Psoas muscle (tissue), 7 donors: ENCODE measurements at regions not wholly inside any gene's neighbourhood (a gene's known extent, or its start where the extent isn't known, plus 50 kb on each side); places are given as distances from the start of the nearest gene placed in this dataset.

Experiments
- ATAC-seq, 4 donors: fragments of 200-7000 bp; cut with Tn5 transposase; one replicate each; pipeline ENCODE4 v1.9.1; 2020; ENCODE audit warnings: moderate library complexity in 3 of 4, mild to moderate bottlenecking in 2 of 4
- DNase-seq, 2 donors: peaks; one replicate each; pipeline ENCODE4 v3.0.0-alpha.2; 2020
- H3K27ac ChIP-seq: fragments of 200-600 bp; one replicate; pipeline ENCODE4 v1.8.0; 2022
- H3K27me3 ChIP-seq, 3 donors: fragments of 200-600 bp in 1 of 3; one replicate each; pipeline versions ENCODE4 v1.6.1 to v1.8.0; 2013 to 2022; ENCODE audit warnings: low read length in 2 of 3, mild to moderate bottlenecking in 2 of 3, moderate library complexity in 1 of 3; ENCODE audit not compliant: insufficient read depth in 3 of 3
- H3K36me3 ChIP-seq, 2 donors: fragments of 200-600 bp in 1 of 2; one replicate each; pipeline versions ENCODE4 v1.6.1 to v1.8.0; 2013 to 2022; ENCODE audit warnings: low read depth in 1 of 2, mild to moderate bottlenecking in 1 of 2, moderate library complexity in 1 of 2; ENCODE audit not compliant: insufficient read depth in 1 of 2
- H3K4me1 ChIP-seq: fragments of 200-600 bp; one replicate; pipeline ENCODE4 v1.8.0; 2022
- H3K4me3 ChIP-seq: fragments of 200-600 bp; one replicate; pipeline ENCODE4 v1.8.0; 2022; ENCODE audit warnings: mild to moderate bottlenecking
- H3K9me3 ChIP-seq: fragments of 200-600 bp; one replicate; pipeline ENCODE4 v1.8.0; 2022
- CTCF ChIP-seq: fragments of 200-600 bp; IDR thresholded peaks from one replicate; pipeline ENCODE4 v1.8.0; 2022; ENCODE audit warnings: antibody characterized with exemption
- WGBS, 3 donors: extraction: QIAGEN DNeasy Blood & Tissue Kit; methylation state at CpG; one replicate each; pipeline versions ENCODE4 v1.1.6 to v1.1.7; 2013; 5-methylcytosine and 5-hydroxymethylcytosine counted together
- intact Hi-C, 2 donors: fragments of 100-400 bp; cut with DNase I; formaldehyde crosslinking; loops; one replicate each; pipeline versions ENCODE4 v1.11.0 to v1.14.2; 2022
- donor health status: healthy with polysubstance abuse.
- donor health status: DM: no; HTN: no; CAD: no; lungs with moderate emphysema.
- donor health status: Bipolar disorder and iron deficiency.
- donor health status: healthy.
- donor health status: DM: yes; HTN: yes; CAD: no.
- donor health status: DM: no; HTN: no; CAD: no.
- donor health status: DM: yes; HTN: yes; CAD: no.

GRCh38 chr12:87283886-87284285, 745.3 kb downstream of the C12orf50 start:
- Histone ChIP-seq H3K4me1 (no peaks in the 10 kb centered on the region), H3K27ac (no peak overlapping the region), H3K36me3 (no peaks in the 10 kb centered on the region), H3K4me3 (no peak overlapping the region), H3K9me3 (no peaks in the 10 kb centered on the region), H3K27me3 (no peaks in the 10 kb centered on the region)
- DNase-seq (no peak), ATAC-seq (no peak)
- intact Hi-C loops = no loop called here
- no peak for TF ChIP-seq CTCF

- ATAC-seq (no peak), DNase-seq (no peak)
- H3K36me3 ChIP-seq = no peaks in the 10 kb centered on the region
- intact Hi-C loops = no loop called here
- H3K27ac ChIP-seq = no peak overlapping the region
- no peak for TF ChIP-seq CTCF
- H3K27me3 ChIP-seq = no peaks in the 10 kb centered on the region
- no peaks in the 10 kb centered on the region for H3K9me3 ChIP-seq
- no peaks in the 10 kb centered on the region for H3K4me1 ChIP-seq
- no peak overlapping the region for H3K4me3 ChIP-seq
Measured at GRCh38 chr12:87283111-87283510, 746.1 kb downstream of the C12orf50 start.

- Histone ChIP-seq H3K4me3 (no peak overlapping the region), H3K9me3 (no peaks in the 10 kb centered on the region), H3K36me3 (no peaks in the 10 kb centered on the region), H3K27me3 (no peaks in the 10 kb centered on the region), H3K4me1 (no peaks in the 10 kb centered on the region), H3K27ac (no peak overlapping the region)
- 93 to 98% (median 93%) methylated on average over 1 of the region's 1 CpG for WGBS, 3 donors
- intact Hi-C loops = no loop called here
- DNase-seq (no peak), ATAC-seq (no peak)
- no peak for TF ChIP-seq CTCF
Measured at GRCh38 chr12:87280893-87281292, 748.3 kb downstream of the C12orf50 start.

- no peak for TF ChIP-seq CTCF
- no peaks in the 10 kb centered on the region for H3K36me3 ChIP-seq
- no peak overlapping the region for H3K27ac ChIP-seq
- H3K4me1 ChIP-seq = no peaks in the 10 kb centered on the region
- intact Hi-C loops = no loop called here
- no peaks in the 10 kb centered on the region for H3K27me3 ChIP-seq
- no peaks in the 10 kb centered on the region for H3K9me3 ChIP-seq
- no peak for DNase-seq
- no peak for ATAC-seq
- 79 to 85% (median 85%) methylated on average over 2 of the region's 2 CpGs for whole genome bisulfite sequencing, 3 donors
- no peak overlapping the region for H3K4me3 ChIP-seq
Measured at GRCh38 chr12:87280356-87280755, 748.8 kb downstream of the C12orf50 start.

- 57 to 69% (median 61%) methylated on average over 4 of the region's 4 CpGs for WGBS, 3 donors
- intact Hi-C loops = no loop called here
- no peak for ATAC-seq
Measured at GRCh38 chr12:87274594-87275245, 754.5 kb downstream of the C12orf50 start.

More at GRCh38 chr12:87274594-87275245, 754.5 kb downstream of the C12orf50 start:
- no peak for DNase-seq
- H3K9me3 ChIP-seq = no peaks in the 10 kb centered on the region
- no peak overlapping the region for H3K27ac ChIP-seq
- no peak for TF ChIP-seq CTCF
- H3K4me3 ChIP-seq = no peak overlapping the region
- H3K27me3 ChIP-seq = no peaks in the 10 kb centered on the region
- no peaks in the 10 kb centered on the region for H3K36me3 ChIP-seq
- no peaks in the 10 kb centered on the region for H3K4me1 ChIP-seq
